Smooth muscle cell (in vitro differentiated cells): ENCODE measurements at regions not wholly inside any gene's neighbourhood (a gene's known extent, or its start where the extent isn't known, plus 50 kb on each side); places are given as distances from the start of the nearest gene placed in this dataset.

Source experiments
- DNase-seq: peaks from one replicate; lab custom pipeline; 2025; ENCODE audit not compliant: unreplicated experiment; lab: John Stamatoyannopoulos, UW
- H2AFZ ChIP-seq: fragments of 200-600 bp; sonication (generic); 2 replicates; pipeline ENCODE4 v1.6.0; 2016; ENCODE audit warnings: antibody characterized with exemption, low read depth, mild to moderate bottlenecking
- H3F3A ChIP-seq: fragments of 200-600 bp; sonication (generic); 2 replicates; pipeline ENCODE4 v1.6.0; 2017; ENCODE audit warnings: antibody characterized with exemption, low read depth
- H3K27ac ChIP-seq: fragments of 200-600 bp; sonication (generic); 2 replicates; pipeline ENCODE4 v1.5.1; 2016; ENCODE audit warnings: low read depth, mild to moderate bottlenecking
- H3K27me3 ChIP-seq: fragments of 200-600 bp; sonication (generic); 2 replicates; pipeline ENCODE4 v1.6.1; 2016; ENCODE audit warnings: low read depth, mild to moderate bottlenecking
- H3K36me3 ChIP-seq: fragments of 200-600 bp; sonication (generic); 2 replicates; pipeline ENCODE4 v1.5.1; 2016; ENCODE audit warnings: low read depth
- H3K4me1 ChIP-seq: fragments of 200-600 bp; sonication (generic); 2 replicates; pipeline ENCODE4 v1.5.1; 2016; ENCODE audit warnings: low read depth
- H3K4me2 ChIP-seq: fragments of 200-600 bp; sonication (generic); 2 replicates; pipeline ENCODE4 v1.6.0; 2016; ENCODE audit warnings: mild to moderate bottlenecking
- H3K4me3 ChIP-seq: fragments of 200-600 bp; sonication (generic); 2 replicates; pipeline ENCODE4 v1.5.1; 2016; ENCODE audit warnings: mild to moderate bottlenecking
- H3K79me2 ChIP-seq: fragments of 200-600 bp; sonication (generic); 2 replicates; pipeline ENCODE4 v1.6.0; 2016; ENCODE audit warnings: low read depth, mild to moderate bottlenecking
- H3K9ac ChIP-seq: fragments of 200-600 bp; sonication (generic); 2 replicates; pipeline ENCODE4 v1.6.0; 2016; ENCODE audit warnings: low read depth
- H3K9me3 ChIP-seq: fragments of 200-600 bp; sonication (generic); replicated peaks from 2 replicates; pipeline ENCODE4 v1.5.1; 2016; ENCODE audit warnings: low read depth
- H4K20me1 ChIP-seq: fragments of 200-600 bp; sonication (generic); 2 replicates; pipeline ENCODE4 v1.6.0; 2016; ENCODE audit warnings: low read depth
- WGBS: methylation state at CpG from one replicate; pipeline ENCODE4 v1.1.7; 2016; ENCODE audit warnings: low lambda C conversion rate; 5-methylcytosine and 5-hydroxymethylcytosine counted together
- TF ChIP-seq, protein P1 (sequence below): fragments of 200-600 bp; sonication (generic); IDR thresholded peaks from 2 replicates; pipeline ENCODE4 v1.5.1; 2017; ENCODE audit warnings: borderline replicate concordance, mild to moderate bottlenecking, antibody characterized with exemption; ENCODE audit not compliant: insufficient read depth, poor library complexity, severe bottlenecking

DNA sequence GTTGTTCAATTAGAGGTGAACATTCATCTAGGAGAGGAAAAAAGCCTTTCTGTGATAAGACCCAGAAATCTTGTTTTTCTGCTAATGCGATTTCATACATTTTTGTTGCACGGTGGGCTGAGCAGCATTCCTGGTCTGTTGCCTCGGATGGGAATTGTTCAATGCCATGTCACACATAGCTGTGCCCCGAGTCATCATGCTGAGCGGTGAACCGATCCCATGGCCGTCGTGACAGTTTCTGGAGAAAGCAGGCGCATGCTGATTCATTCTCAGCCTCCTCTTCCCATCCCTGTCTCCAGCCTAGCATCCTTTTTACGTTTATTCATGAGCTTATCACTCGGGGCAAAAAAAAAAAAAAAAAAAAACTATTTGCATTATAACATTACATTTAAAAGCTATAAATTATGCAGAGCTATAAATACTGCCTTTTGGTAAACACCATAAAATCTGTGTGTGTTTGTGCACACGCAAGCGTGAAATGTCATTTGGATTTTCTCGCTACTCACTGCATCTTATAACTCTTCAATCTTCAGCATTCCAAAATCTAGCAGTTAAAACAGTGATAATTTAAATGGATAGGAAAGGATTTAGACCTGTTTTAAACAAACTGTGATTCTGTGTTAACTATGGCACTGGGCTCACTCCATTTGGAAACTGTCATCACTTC, 58.9 kb upstream of the IFNGR1 start:
- DNase-seq: peak; percentile 2
- H3K36me3 ChIP-seq: no peaks in the 10 kb centered on the region
- H3K9me3 ChIP-seq: no peaks in the 10 kb centered on the region
- H3K27me3 ChIP-seq: no peaks in the 10 kb centered on the region
- H3K27ac ChIP-seq: peak overlapping the region; percentile 64
- WGBS: 20% methylated on average over 14 of the region's 14 CpGs
- no peaks in the 10 kb centered on the region for H4K20me1 ChIP-seq
- H3K4me2 ChIP-seq: peak overlapping the region; percentile 61
- H3K4me3 ChIP-seq: no peak overlapping the region
- H2AFZ ChIP-seq: peak overlapping the region; percentile 20
- no peak overlapping the region for H3K9ac ChIP-seq
- H3F3A ChIP-seq: no peaks in the 10 kb centered on the region
- no peaks in the 10 kb centered on the region for H3K79me2 ChIP-seq
- H3K4me1 ChIP-seq: no peaks in the 10 kb centered on the region
- TF ChIP-seq, protein P1, sequence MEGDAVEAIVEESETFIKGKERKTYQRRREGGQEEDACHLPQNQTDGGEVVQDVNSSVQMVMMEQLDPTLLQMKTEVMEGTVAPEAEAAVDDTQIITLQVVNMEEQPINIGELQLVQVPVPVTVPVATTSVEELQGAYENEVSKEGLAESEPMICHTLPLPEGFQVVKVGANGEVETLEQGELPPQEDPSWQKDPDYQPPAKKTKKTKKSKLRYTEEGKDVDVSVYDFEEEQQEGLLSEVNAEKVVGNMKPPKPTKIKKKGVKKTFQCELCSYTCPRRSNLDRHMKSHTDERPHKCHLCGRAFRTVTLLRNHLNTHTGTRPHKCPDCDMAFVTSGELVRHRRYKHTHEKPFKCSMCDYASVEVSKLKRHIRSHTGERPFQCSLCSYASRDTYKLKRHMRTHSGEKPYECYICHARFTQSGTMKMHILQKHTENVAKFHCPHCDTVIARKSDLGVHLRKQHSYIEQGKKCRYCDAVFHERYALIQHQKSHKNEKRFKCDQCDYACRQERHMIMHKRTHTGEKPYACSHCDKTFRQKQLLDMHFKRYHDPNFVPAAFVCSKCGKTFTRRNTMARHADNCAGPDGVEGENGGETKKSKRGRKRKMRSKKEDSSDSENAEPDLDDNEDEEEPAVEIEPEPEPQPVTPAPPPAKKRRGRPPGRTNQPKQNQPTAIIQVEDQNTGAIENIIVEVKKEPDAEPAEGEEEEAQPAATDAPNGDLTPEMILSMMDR: no peak

DNA sequence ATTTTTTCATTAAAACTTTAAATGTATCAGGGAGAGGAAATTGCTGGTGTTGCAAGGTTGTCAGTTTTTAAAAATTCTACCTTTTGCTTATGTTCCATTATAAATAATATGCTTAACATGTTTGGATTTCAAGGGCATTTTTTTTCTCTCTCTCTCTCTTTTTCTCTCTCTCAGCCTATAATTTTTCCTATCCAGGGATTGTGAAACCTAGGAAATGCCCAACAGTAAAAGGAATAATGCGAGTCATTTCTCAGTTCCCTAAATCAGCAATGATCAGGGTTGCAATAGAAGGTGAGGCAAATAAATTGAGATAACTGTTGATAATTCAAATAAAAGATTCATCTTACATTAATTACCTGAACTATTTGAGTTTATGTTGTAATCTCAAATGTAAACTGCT, 53.2 kb upstream of the IFNGR1 start:
- 90% methylated on average over 1 of the region's 1 CpG for WGBS
- H3K4me2 ChIP-seq: no peak overlapping the region

DNA sequence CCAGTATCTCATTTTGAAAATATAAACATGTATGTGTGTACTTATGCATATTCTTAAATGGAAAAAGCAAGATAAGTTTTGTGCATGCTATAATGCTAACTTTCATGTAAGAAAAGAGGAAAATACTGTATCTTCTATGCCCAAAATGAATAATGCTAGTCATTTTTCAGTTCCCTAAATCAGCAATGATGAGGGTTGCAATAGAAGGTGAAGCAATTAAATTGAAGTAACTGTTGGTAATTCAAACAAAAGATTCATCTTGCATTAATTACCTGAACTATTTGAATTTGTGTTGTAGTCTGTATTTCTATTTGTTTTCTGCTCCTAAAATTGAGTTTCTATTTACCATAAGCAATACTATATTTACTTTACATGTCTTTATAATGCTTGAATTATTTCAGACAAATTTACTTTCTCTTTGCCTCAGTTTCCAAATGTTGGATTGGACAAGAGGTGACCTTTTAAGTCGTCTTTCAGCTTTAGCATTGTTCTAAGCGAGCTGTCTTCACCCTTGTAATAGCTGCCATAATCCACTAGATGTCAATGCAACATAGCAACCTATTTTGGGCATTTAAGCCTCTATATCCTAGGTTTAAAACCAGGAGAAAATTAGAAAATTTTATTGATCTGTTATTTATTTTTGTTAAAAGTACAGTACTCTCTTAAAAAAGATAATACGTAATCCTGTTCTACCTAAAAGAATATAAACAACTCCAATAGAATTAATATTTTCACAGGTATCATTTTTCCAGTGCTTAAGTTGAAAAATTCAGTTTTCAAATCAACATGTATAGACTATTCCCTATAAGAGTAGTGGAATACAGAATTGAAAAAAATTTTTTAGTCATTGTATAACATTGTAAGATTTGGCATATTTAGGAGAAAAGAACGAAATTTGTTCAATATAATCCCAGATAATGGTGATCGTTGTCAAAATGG, 52.3 kb upstream of the IFNGR1 start:
- DNase-seq: no peak

More for the DNA sequence above, 53.2 kb upstream of the IFNGR1 start:
- TF ChIP-seq, protein P1: no peak
- no peaks in the 10 kb centered on the region for H3K36me3 ChIP-seq
- H3K9ac ChIP-seq: no peak overlapping the region
- H2AFZ ChIP-seq: no peak overlapping the region
- H3K27ac ChIP-seq: no peak overlapping the region
- no peaks in the 10 kb centered on the region for H3F3A ChIP-seq
- no peak for DNase-seq
- no peaks in the 10 kb centered on the region for H3K27me3 ChIP-seq
- H3K79me2 ChIP-seq: no peaks in the 10 kb centered on the region
- H3K4me3 ChIP-seq: no peak overlapping the region
- H4K20me1 ChIP-seq: no peaks in the 10 kb centered on the region
- H3K4me1 ChIP-seq: no peaks in the 10 kb centered on the region
- H3K9me3 ChIP-seq: no peaks in the 10 kb centered on the region

More for the DNA sequence above, 52.3 kb upstream of the IFNGR1 start:
- no peaks in the 10 kb centered on the region for H3K27me3 ChIP-seq
- H3K4me2 ChIP-seq: no peak overlapping the region
- H3K79me2 ChIP-seq: no peaks in the 10 kb centered on the region
- 29% methylated on average over 5 of the region's 5 CpGs for WGBS
- no peaks in the 10 kb centered on the region for H3K9me3 ChIP-seq
- no peak overlapping the region for H3K9ac ChIP-seq
- H3K27ac ChIP-seq: no peak overlapping the region
- H2AFZ ChIP-seq: no peak overlapping the region
- no peaks in the 10 kb centered on the region for H4K20me1 ChIP-seq
- H3K4me3 ChIP-seq: no peak overlapping the region
- TF ChIP-seq, protein P1: peak; percentile 88
- no peaks in the 10 kb centered on the region for H3F3A ChIP-seq
- H3K36me3 ChIP-seq: no peaks in the 10 kb centered on the region
- no peaks in the 10 kb centered on the region for H3K4me1 ChIP-seq
